GM23248 (cell line): ENCODE measurements at regions not wholly inside any gene's neighbourhood (a gene's known extent, or its start where the extent isn't known, plus 50 kb on each side); places are given as distances from the start of the nearest gene placed in this dataset.

Source experiments
- DNase-seq: peaks from one replicate; pipeline ENCODE4 v3.0.0-alpha.2; 2015
- H2AFZ ChIP-seq: fragments of 200-600 bp; sonication (generic); 2 replicates; pipeline ENCODE4 v1.6.1; 2016; ENCODE audit warnings: antibody characterized with exemption
- H3F3A ChIP-seq: fragments of 200-600 bp; sonication (generic); 2 replicates; pipeline ENCODE4 v1.6.1; 2016; ENCODE audit warnings: mild to moderate bottlenecking, antibody characterized with exemption, mixed run types; ENCODE audit not compliant: insufficient read depth
- H3K27ac ChIP-seq: fragments of 200-600 bp; sonication (generic); 2 replicates; pipeline ENCODE4 v1.5.1; 2016; ENCODE audit warnings: mild to moderate bottlenecking
- H3K27me3 ChIP-seq: fragments of 200-600 bp; sonication (generic); replicated peaks from 2 replicates; pipeline ENCODE4 v1.6.1; 2016; ENCODE audit warnings: mild to moderate bottlenecking; ENCODE audit not compliant: insufficient read depth
- H3K36me3 ChIP-seq: fragments of 200-600 bp; sonication (generic); 2 replicates; pipeline ENCODE4 v1.6.1; 2016; ENCODE audit warnings: low read depth, mild to moderate bottlenecking
- H3K4me1 ChIP-seq: fragments of 200-600 bp; sonication (generic); 2 replicates; pipeline ENCODE4 v1.6.1; 2016; ENCODE audit warnings: mild to moderate bottlenecking; ENCODE audit not compliant: insufficient read depth
- H3K4me2 ChIP-seq: fragments of 200-600 bp; sonication (generic); one replicate; pipeline ENCODE4 v1.6.1; 2016; ENCODE audit warnings: mild to moderate bottlenecking; ENCODE audit not compliant: unreplicated experiment
- H3K4me3 ChIP-seq: fragments of 200-600 bp; sonication (generic); 2 replicates; pipeline ENCODE4 v1.5.1; 2016; ENCODE audit warnings: mild to moderate bottlenecking
- H3K79me2 ChIP-seq: fragments of 200-600 bp; sonication (generic); 2 replicates; pipeline ENCODE4 v1.6.1; 2016; ENCODE audit warnings: mild to moderate bottlenecking; ENCODE audit not compliant: insufficient read depth
- H3K9ac ChIP-seq: fragments of 200-600 bp; sonication (generic); 2 replicates; pipeline ENCODE4 v1.6.1; 2016; ENCODE audit warnings: mild to moderate bottlenecking
- H3K9me2 ChIP-seq: fragments of 200-600 bp; sonication (generic); 2 replicates; pipeline ENCODE4 v1.6.1; 2016; ENCODE audit warnings: mixed run types, mild to moderate bottlenecking, moderate library complexity; ENCODE audit not compliant: insufficient read depth
- H3K9me3 ChIP-seq: fragments of 200-600 bp; sonication (generic); one replicate; pipeline ENCODE4 v1.6.1; 2017; ENCODE audit warnings: low read depth
- H4K20me1 ChIP-seq: fragments of 200-600 bp; sonication (generic); 2 replicates; pipeline ENCODE4 v1.6.0; 2016; ENCODE audit not compliant: insufficient read depth
- EZH2 ChIP-seq: fragments of 200-600 bp; sonication (generic); IDR thresholded peaks from 2 replicates; pipeline ENCODE4 v1.6.1; 2018; ENCODE audit warnings: antibody characterized with exemption, mild to moderate bottlenecking; ENCODE audit not compliant: insufficient read depth, poor library complexity, severe bottlenecking
- EZH2phosphoT487 ChIP-seq: fragments of 200-600 bp; sonication (generic); IDR thresholded peaks from 2 replicates; pipeline ENCODE4 v1.6.1; 2018; ENCODE audit warnings: antibody characterized with exemption, moderate library complexity, mild to moderate bottlenecking, low read depth; ENCODE audit not compliant: insufficient read depth
- WGBS, 2 experiments: methylation state at CpG; one replicate each; pipeline ENCODE4 v1.1.6; 2015 to 2017; ENCODE audit warnings: low lambda C conversion rate in 2 of 2, low coverage in 1 of 2; ENCODE audit errors: missing lambda C conversion rate in 2 of 2; 5-methylcytosine and 5-hydroxymethylcytosine counted together
- in situ Hi-C: fragments of 300-500 bp; cut with MboI; formaldehyde crosslinking; loops from 2 replicates; pipeline ENCODE4 v1.15.0; 2020

- Histone ChIP-seq H3K4me1 (no peaks in the 10 kb centered on the region), H4K20me1 (no peaks in the 10 kb centered on the region), H3K27ac (no peak overlapping the region), H3K4me3 (no peak overlapping the region), H3K9me3 (no peaks in the 10 kb centered on the region), H3K79me2 (no peaks in the 10 kb centered on the region), H2AFZ (no peak overlapping the region), H3F3A (no peaks in the 10 kb centered on the region), H3K9ac (no peak overlapping the region), H3K27me3 (no peaks in the 10 kb centered on the region), H3K4me2 (no peak overlapping the region), H3K9me2 (no peaks in the 10 kb centered on the region), H3K36me3 (no peaks in the 10 kb centered on the region)
- WGBS, 2 experiments, result 15 to 17% methylated on average over 3 of the region's 3 CpGs
- in situ Hi-C loops, result no loop called here
- no peak for DNase-seq
- TF ChIP-seq EZH2 (no peak), EZH2phosphoT487 (no peak)
Observed at GRCh38 chr13:53341144-53341510, 312.5 kb downstream of the OLFM4 start.

- Histone ChIP-seq H3K9me3 (no peaks in the 10 kb centered on the region), H3K27ac (no peak overlapping the region), H4K20me1 (no peaks in the 10 kb centered on the region), H3K4me1 (no peaks in the 10 kb centered on the region), H3K4me3 (no peak overlapping the region), H3K36me3 (no peaks in the 10 kb centered on the region), H3K27me3 (no peaks in the 10 kb centered on the region), H3K79me2 (no peaks in the 10 kb centered on the region), H3K9ac (no peak overlapping the region), H3F3A (no peaks in the 10 kb centered on the region), H3K9me2 (no peaks in the 10 kb centered on the region), H3K4me2 (no peak overlapping the region), H2AFZ (no peak overlapping the region)
- DNase-seq, result no peak
- 2 to 6% methylated on average over 3 of the region's 3 CpGs for WGBS, 2 experiments
- no peak for TF ChIP-seq EZH2
- TF ChIP-seq EZH2phosphoT487, result no peak
- in situ Hi-C loops, result no loop called here
Observed at GRCh38 chr13:53342623-53343360, 314.2 kb downstream of the OLFM4 start.

GRCh38 chr13:53343361-53343744 is 314.7 kb downstream of the OLFM4 start:
- DNase-seq, result no peak
- no peak overlapping the region for H3K4me3 ChIP-seq
- H3K79me2 ChIP-seq, result no peaks in the 10 kb centered on the region
- no peaks in the 10 kb centered on the region for H3F3A ChIP-seq
- 0 to 6% methylated on average over 1 of the region's 1 CpG for WGBS, 2 experiments
- TF ChIP-seq EZH2phosphoT487 (no peak), EZH2 (no peak)
- no peaks in the 10 kb centered on the region for H3K9me3 ChIP-seq
- H3K9ac ChIP-seq, result no peak overlapping the region
- in situ Hi-C loops, result no loop called here
- no peaks in the 10 kb centered on the region for H4K20me1 ChIP-seq
- no peaks in the 10 kb centered on the region for H3K9me2 ChIP-seq
- H3K4me2 ChIP-seq, result no peak overlapping the region
- no peaks in the 10 kb centered on the region for H3K4me1 ChIP-seq
- H2AFZ ChIP-seq, result no peak overlapping the region
- no peaks in the 10 kb centered on the region for H3K36me3 ChIP-seq
- no peak overlapping the region for H3K27ac ChIP-seq
- H3K27me3 ChIP-seq, result no peaks in the 10 kb centered on the region

GRCh38 chr13:53351021-53351420 is 322.4 kb downstream of the OLFM4 start:
- WGBS, 2 experiments, result 17 to 18% methylated on average over 1 of the region's 1 CpG
- Histone ChIP-seq H3K9me2 (no peaks in the 10 kb centered on the region), H2AFZ (no peak overlapping the region), H4K20me1 (no peaks in the 10 kb centered on the region), H3K4me2 (no peak overlapping the region), H3K27ac (no peak overlapping the region), H3F3A (no peaks in the 10 kb centered on the region), H3K9me3 (no peaks in the 10 kb centered on the region), H3K9ac (no peak overlapping the region), H3K27me3 (no peaks in the 10 kb centered on the region), H3K79me2 (no peaks in the 10 kb centered on the region), H3K4me3 (no peak overlapping the region), H3K4me1 (no peaks in the 10 kb centered on the region), H3K36me3 (no peaks in the 10 kb centered on the region)
- no peak for DNase-seq
- TF ChIP-seq EZH2phosphoT487, result no peak
- TF ChIP-seq EZH2, result no peak
- in situ Hi-C loops, result no loop called here
